Gastrocnemius medialis (tissue), 4 donors: ENCODE measurements at regions not wholly inside any gene's neighbourhood (a gene's known extent, or its start where the extent isn't known, plus 50 kb on each side); places are given as distances from the start of the nearest gene placed in this dataset.

ENCODE experiments used
- POLR2A ChIP-seq, 2 donors: fragments of 450-650 bp; IDR thresholded peaks; one replicate each; pipeline ENCODE4 v1.6.1; 2017; ENCODE audit warnings: antibody characterized with exemption in 2 of 2, mild to moderate bottlenecking in 2 of 2, moderate library complexity in 2 of 2
- TF ChIP-seq, protein P1 (sequence below), 5 experiments: fragments of 450-650 bp in 3 of 5; fragments of 200-600 bp in 2 of 5; sonication (generic) in 2 of 5; IDR thresholded peaks in 4 of 5; conservative IDR thresholded peaks in 1 of 5; 1 replicate in 4 of 5; 2 replicates in 1 of 5; pipeline ENCODE4 v1.5.1; 2016 to 2019; ENCODE audit warnings: antibody characterized with exemption in 5 of 5, mild to moderate bottlenecking in 3 of 5, moderate library complexity in 3 of 5

DNA sequence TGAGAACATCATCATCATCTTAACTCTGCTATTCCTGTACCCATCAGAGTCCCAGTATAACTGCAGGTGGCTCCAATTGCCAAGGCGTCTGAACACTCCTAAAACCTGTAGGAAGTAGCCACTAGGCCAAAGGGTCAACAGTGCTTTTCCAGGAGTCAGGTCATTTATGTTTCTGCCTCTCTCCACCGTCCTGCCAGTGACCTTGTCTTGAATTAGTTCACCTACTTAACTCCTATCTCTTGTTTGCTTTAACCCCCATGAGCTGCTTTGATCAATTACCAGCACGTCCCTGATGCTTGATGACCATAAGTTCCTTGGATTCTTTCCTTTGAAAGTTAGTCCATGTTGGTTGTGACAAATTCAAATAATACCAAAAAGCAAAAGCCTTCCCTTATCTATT lies 169.8 kb upstream of the ANKRD28 start:
- TF ChIP-seq, protein P1, sequence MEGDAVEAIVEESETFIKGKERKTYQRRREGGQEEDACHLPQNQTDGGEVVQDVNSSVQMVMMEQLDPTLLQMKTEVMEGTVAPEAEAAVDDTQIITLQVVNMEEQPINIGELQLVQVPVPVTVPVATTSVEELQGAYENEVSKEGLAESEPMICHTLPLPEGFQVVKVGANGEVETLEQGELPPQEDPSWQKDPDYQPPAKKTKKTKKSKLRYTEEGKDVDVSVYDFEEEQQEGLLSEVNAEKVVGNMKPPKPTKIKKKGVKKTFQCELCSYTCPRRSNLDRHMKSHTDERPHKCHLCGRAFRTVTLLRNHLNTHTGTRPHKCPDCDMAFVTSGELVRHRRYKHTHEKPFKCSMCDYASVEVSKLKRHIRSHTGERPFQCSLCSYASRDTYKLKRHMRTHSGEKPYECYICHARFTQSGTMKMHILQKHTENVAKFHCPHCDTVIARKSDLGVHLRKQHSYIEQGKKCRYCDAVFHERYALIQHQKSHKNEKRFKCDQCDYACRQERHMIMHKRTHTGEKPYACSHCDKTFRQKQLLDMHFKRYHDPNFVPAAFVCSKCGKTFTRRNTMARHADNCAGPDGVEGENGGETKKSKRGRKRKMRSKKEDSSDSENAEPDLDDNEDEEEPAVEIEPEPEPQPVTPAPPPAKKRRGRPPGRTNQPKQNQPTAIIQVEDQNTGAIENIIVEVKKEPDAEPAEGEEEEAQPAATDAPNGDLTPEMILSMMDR (IDR thresholded peaks at IDR 0.05 in 4 of 5, conservative IDR thresholded peaks at IDR 0.05 in 1 of 5) = no peak
- TF ChIP-seq POLR2A (IDR thresholded peaks at IDR 0.05) = no peak
